ENCODE measurements at regions not wholly inside any gene's neighbourhood (a gene's known extent, or its start where the extent isn't known, plus 50 kb on each side); places are given as distances from the start of the nearest gene placed in this dataset.

- TF ChIP-seq CTCF (IDR thresholded peaks at IDR 0.05 in 4 of 5, conservative IDR thresholded peaks at IDR 0.05 in 1 of 5) (no peak), POLR2A (IDR thresholded peaks at IDR 0.05) (no peak)
Observed at GRCh38 chr3:10653241-10653640, 147.9 kb upstream of the ATP2B2 start.
